Activated CD8-positive, alpha-beta T cell treated with anti-CD3 and anti-CD28 coated beads, Interleukin-2, amount 10 ng/mL, durations not matched to agents 7 days and 5 days (primary cell): ENCODE measurements at regions not wholly inside any gene's neighbourhood (a gene's known extent, or its start where the extent isn't known, plus 50 kb on each side); places are given as distances from the start of the nearest gene placed in this dataset.
"Not testable (repeated sequence)": the region's sequence is repeated elsewhere in the genome, so short reads cannot be mapped to it uniquely, and the experiment has no call there.

Source experiments
- ATAC-seq: fragments of 150-1000 bp; cut with Tn5 transposase; one replicate; pipeline ENCODE4 v1.10.0; 2021; ENCODE audit warnings: moderate library complexity
- CTCF ChIA-PET: fragments of 350-600 bp; sonication (Branson Sonifier 250); formaldehyde crosslinking; loops from one replicate; lab custom pipeline; 2021; ENCODE audit warnings: antibody characterized with exemption; lab: Charles Lee
- POLR2A ChIA-PET: fragments of 350-600 bp; sonication (Branson Sonifier 250); formaldehyde crosslinking; loops from one replicate; lab custom pipeline; 2021; ENCODE audit warnings: antibody characterized with exemption; lab: Charles Lee
- DNase-seq: peaks from one replicate; pipeline ENCODE4 v3.0.0-alpha.2; 2020
- H3K27ac Mint-ChIP-seq: one replicate; pipeline ENCODE4 v1.8.0; 2021; ENCODE audit warnings: mild to moderate bottlenecking, mixed read lengths
- H3K27me3 Mint-ChIP-seq: one replicate; pipeline ENCODE4 v1.8.0; 2021; ENCODE audit warnings: low read depth, mixed read lengths
- H3K36me3 Mint-ChIP-seq: one replicate; pipeline ENCODE4 v1.8.0; 2021; ENCODE audit warnings: low read depth, mixed read lengths
- H3K4me1 Mint-ChIP-seq: one replicate; pipeline ENCODE4 v1.8.0; 2021; ENCODE audit warnings: low read depth, mixed read lengths
- H3K4me3 Mint-ChIP-seq: one replicate; pipeline ENCODE4 v1.8.0; 2021; ENCODE audit warnings: mild to moderate bottlenecking, mixed read lengths
- H3K9me3 Mint-ChIP-seq: one replicate; pipeline ENCODE4 v1.8.0; 2022; ENCODE audit warnings: mixed read lengths; ENCODE audit not compliant: insufficient read depth

- POLR2A ChIA-PET, result no interaction called here
- peaks cover 6% of the 10 kb centered on the region for H3K9me3 Mint-ChIP-seq
Measured at GRCh38 chr4:159685340-159686092, 582.6 kb downstream of the RAPGEF2 start.

GRCh38 chr4:159689526-159689925, 586.6 kb downstream of the RAPGEF2 start:
- H3K36me3 Mint-ChIP-seq, result no peaks in the 10 kb centered on the region
- H3K4me1 Mint-ChIP-seq, result no peaks in the 10 kb centered on the region
- H3K27ac Mint-ChIP-seq, result no peak overlapping the region
- H3K9me3 Mint-ChIP-seq, result peaks cover 15% of the 10 kb centered on the region
- CTCF ChIA-PET, result no interaction called here
- ATAC-seq (no peak), DNase-seq (no peak)
- H3K27me3 Mint-ChIP-seq, result no peaks in the 10 kb centered on the region
- POLR2A ChIA-PET, result no interaction called here
- no peak overlapping the region for H3K4me3 Mint-ChIP-seq

More at GRCh38 chr4:159685340-159686092, 582.6 kb downstream of the RAPGEF2 start:
- DNase-seq (no peak), ATAC-seq (no peak)
- Mint-ChIP-seq H3K27me3 (no peaks in the 10 kb centered on the region), H3K4me1 (no peaks in the 10 kb centered on the region), H3K36me3 (no peaks in the 10 kb centered on the region), H3K27ac (no peak overlapping the region), H3K4me3 (no peak overlapping the region)
- CTCF ChIA-PET, result no interaction called here

DNA sequence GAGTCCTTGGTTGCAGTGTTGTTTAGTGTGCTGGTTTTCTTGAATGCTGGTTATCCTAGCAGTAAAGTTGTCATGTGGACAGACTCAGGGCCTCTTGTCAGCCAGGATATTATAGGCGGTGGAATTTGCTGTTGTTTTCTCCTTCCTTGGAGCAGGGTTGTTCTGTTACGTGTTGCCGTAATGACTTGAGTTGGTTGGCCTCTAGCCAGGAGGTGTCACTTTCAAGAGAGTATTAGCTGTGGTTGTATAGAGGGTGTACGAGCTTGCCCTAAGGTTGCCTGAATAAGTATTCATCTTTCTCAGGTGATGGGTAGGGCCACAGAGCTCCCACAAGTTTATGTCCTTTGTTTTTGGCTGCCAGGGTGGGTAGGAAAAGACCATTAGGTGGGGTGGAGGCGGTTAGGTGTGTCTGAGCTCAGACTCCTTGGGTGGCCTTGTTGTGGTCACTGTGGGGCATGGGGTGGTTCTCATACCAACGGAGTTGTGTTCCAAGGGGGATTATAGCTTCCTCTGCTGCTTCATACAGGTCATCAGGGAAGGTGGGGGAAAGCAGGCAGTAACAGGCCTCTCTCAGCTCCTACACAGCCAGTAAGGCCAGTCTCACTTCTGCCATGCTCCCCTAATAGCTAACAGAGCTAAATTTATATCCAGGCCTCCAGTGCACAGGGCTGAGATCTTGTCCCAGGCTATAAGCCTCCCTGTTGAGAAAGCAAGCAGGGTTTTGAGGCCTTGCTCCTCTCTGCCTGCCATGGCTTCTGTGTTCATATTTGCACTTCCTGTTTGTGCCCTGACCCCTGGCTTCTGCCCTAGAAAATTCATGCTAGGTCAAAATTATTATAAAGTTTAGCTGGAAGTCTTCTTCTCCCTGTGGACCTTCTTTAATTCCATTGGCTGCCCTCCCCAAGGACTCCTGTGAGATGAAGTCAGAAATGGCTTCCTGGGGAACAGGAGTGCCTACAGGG, 594.7 kb downstream of the RAPGEF2 start:
- no peak overlapping the region for H3K27ac Mint-ChIP-seq
- no peak overlapping the region for H3K4me3 Mint-ChIP-seq
- ChIA-PET POLR2A (no interaction called here), CTCF (interaction anchor here (1.2 kb wide), 1 partner anchor 210 kb away, joined by 3 read pairs; no protein-coding TSS in a partner anchor)
- peaks cover under 1% of the 10 kb centered on the region for H3K9me3 Mint-ChIP-seq
- H3K27me3 Mint-ChIP-seq, result no peaks in the 10 kb centered on the region
- DNase-seq (no peak), ATAC-seq (no peak)
- no peaks in the 10 kb centered on the region for H3K36me3 Mint-ChIP-seq
- no peaks in the 10 kb centered on the region for H3K4me1 Mint-ChIP-seq

- POLR2A ChIA-PET, result no interaction called here
- H3K9me3 Mint-ChIP-seq, result no peaks in the 10 kb centered on the region
- H3K36me3 Mint-ChIP-seq, result no peaks in the 10 kb centered on the region
- DNase-seq (no peak), ATAC-seq (no peak)
- no peak overlapping the region for H3K4me3 Mint-ChIP-seq
- CTCF ChIA-PET, result no interaction called here
- no peak overlapping the region for H3K27ac Mint-ChIP-seq
- no peaks in the 10 kb centered on the region for H3K4me1 Mint-ChIP-seq
- no peaks in the 10 kb centered on the region for H3K27me3 Mint-ChIP-seq
Measured at GRCh38 chr4:159698336-159698735, 595.5 kb downstream of the RAPGEF2 start.

GRCh38 chr4:159702200-159702599, 599.3 kb downstream of the RAPGEF2 start:
- DNase-seq (no peak), ATAC-seq (no peak)
- H3K27ac Mint-ChIP-seq, result no peak overlapping the region
- no peaks in the 10 kb centered on the region for H3K9me3 Mint-ChIP-seq
- H3K27me3 Mint-ChIP-seq, result no peaks in the 10 kb centered on the region
- no peaks in the 10 kb centered on the region for H3K36me3 Mint-ChIP-seq
- ChIA-PET CTCF (no interaction called here), POLR2A (no interaction called here)
- no peak overlapping the region for H3K4me3 Mint-ChIP-seq
- no peaks in the 10 kb centered on the region for H3K4me1 Mint-ChIP-seq

DNA sequence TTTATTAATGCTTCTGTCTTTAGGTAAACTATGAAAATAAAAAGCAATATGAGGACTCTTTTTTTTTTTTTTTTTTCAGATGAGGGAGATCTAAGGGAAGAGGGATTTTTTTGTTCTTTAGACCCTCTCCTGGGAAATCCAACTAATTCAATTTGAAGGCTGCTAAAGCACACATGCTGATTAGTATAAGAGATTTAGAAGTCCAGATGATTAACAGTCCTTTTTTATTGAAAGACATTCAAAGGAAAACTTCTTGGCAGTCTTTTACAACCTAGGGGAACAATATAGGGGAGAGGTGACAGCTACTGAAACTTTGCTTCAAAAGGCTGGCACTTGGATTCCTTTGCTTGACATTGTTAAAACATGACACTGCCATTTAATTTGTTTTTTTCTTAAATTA, 602.5 kb downstream of the RAPGEF2 start:
- no peak for ATAC-seq
- no peaks in the 10 kb centered on the region for H3K9me3 Mint-ChIP-seq
- ChIA-PET POLR2A (no interaction called here), CTCF (no interaction called here)
- no peak overlapping the region for H3K27ac Mint-ChIP-seq
- no peak overlapping the region for H3K4me3 Mint-ChIP-seq
- DNase-seq, result no peak
- no peaks in the 10 kb centered on the region for H3K4me1 Mint-ChIP-seq
- H3K36me3 Mint-ChIP-seq, result no peaks in the 10 kb centered on the region
- no peaks in the 10 kb centered on the region for H3K27me3 Mint-ChIP-seq

- no peak overlapping the region for H3K27ac Mint-ChIP-seq
- no peaks in the 10 kb centered on the region for H3K9me3 Mint-ChIP-seq
- H3K36me3 Mint-ChIP-seq, result no peaks in the 10 kb centered on the region
- POLR2A ChIA-PET, result no interaction called here
- H3K27me3 Mint-ChIP-seq, result no peaks in the 10 kb centered on the region
- DNase-seq, result no peak
- CTCF ChIA-PET, result no interaction called here
- no peak overlapping the region for H3K4me3 Mint-ChIP-seq
- ATAC-seq, result no peak
- H3K4me1 Mint-ChIP-seq, result no peaks in the 10 kb centered on the region
Measured at GRCh38 chr4:159706704-159707103, 603.8 kb downstream of the RAPGEF2 start.

DNA sequence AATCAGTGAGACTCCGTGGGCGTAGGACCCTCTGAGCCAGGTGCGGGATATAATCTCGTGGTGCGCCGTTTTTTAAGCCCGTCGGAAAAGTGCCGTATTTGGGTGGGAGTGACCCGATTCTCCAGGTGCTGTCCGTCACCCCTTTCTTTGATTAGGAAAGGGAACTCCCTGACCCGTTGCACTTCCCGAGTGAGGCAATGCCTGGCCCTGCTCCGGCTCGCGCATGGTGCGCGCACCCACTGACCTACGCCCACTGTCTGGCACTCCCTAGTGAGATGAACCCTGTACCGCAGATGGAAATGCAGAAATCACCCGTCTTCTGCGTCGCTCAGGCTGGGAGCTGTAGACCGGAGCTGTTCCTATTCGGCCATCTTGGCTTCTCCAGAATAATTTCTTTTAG, 612.3 kb downstream of the RAPGEF2 start:
- H3K4me1 Mint-ChIP-seq, H3K4me3 Mint-ChIP-seq, H3K27me3 Mint-ChIP-seq, CTCF ChIA-PET, DNase-seq, H3K27ac Mint-ChIP-seq, H3K36me3 Mint-ChIP-seq, POLR2A ChIA-PET, ATAC-seq: not testable (repeated sequence)
- H3K9me3 Mint-ChIP-seq, result peaks cover 11% of the 10 kb centered on the region

DNA sequence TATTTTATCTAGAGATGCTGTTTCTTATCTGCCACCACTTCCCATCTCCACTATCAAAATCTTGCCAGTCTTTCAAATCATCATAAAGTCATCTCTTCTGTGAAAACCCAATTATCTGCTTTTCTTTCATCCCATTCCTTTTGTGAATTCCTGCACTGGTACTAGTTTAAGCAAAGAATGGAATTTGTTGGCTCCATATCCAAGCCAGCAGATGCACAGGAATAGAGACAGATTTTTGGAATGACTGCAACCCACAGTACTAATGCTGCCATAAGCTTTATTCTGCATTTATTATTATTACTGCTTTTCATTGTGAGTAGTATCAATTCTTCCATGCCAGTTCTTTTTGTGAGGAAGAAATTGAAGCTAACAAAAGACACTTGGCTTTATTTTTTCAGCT, 616.7 kb downstream of the RAPGEF2 start:
- peaks cover 11% of the 10 kb centered on the region for H3K9me3 Mint-ChIP-seq
- H3K4me1 Mint-ChIP-seq, result no peaks in the 10 kb centered on the region
- no peak for ATAC-seq
- no peak overlapping the region for H3K4me3 Mint-ChIP-seq
- ChIA-PET CTCF (interaction anchor here (0.8 kb wide), 1 partner anchor 14 kb away, joined by 3 read pairs; no protein-coding TSS in a partner anchor), POLR2A (no interaction called here)
- H3K27me3 Mint-ChIP-seq, result no peaks in the 10 kb centered on the region
- no peaks in the 10 kb centered on the region for H3K36me3 Mint-ChIP-seq
- no peak for DNase-seq
- no peak overlapping the region for H3K27ac Mint-ChIP-seq

DNA sequence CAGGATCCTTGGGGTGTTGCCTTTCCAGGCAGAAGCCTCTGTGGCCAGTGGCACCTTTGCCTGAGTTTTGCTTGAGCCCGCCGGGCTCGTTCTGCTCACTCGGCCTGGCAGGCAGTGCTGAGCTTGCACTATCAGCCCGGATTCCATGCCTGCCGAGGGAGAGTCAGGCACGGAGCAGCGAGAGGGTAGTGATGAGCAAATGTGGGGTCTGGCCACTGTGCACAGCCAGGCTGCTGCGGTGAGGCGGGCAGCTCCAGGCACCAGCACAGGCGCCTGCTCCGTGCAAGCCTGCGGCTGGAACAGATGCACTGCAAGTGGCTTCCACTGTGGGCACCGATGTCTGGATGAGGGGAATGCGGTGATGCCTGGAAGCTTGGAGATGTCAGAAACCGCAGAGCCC, 619.2 kb downstream of the RAPGEF2 start:
- Mint-ChIP-seq H3K27ac (no peak overlapping the region), H3K27me3 (no peaks in the 10 kb centered on the region), H3K36me3 (no peaks in the 10 kb centered on the region), H3K4me1 (no peaks in the 10 kb centered on the region), H3K9me3 (peaks cover under 1% of the 10 kb centered on the region), H3K4me3 (no peak overlapping the region)
- ATAC-seq, result no peak
- POLR2A ChIA-PET, result no interaction called here
- CTCF ChIA-PET, result no interaction called here
- no peak for DNase-seq

DNA sequence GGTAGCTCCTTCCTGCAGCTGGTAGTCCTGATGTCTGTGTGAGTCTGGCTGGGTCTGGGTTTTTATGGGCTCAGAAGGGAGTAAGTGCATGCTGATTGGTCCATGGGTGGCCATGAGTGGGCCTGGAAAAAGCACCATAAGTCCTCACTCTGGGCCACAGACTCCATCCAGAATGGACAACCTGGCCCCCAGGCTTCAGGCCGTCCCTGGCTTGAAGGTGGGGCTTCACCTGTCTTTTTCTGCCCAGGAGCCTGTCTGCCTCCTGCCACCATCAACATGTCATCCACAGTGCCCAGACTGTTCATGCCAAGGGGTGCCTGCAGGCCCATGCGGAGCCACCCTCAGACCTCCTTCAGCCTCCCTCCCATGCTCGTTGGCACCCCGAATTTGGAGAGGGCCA, 620.0 kb downstream of the RAPGEF2 start:
- H3K36me3 Mint-ChIP-seq, result no peaks in the 10 kb centered on the region
- no peaks in the 10 kb centered on the region for H3K9me3 Mint-ChIP-seq
- ChIA-PET CTCF (no interaction called here), POLR2A (no interaction called here)
- DNase-seq (no peak), ATAC-seq (no peak)
- H3K4me3 Mint-ChIP-seq, result no peak overlapping the region
- H3K27ac Mint-ChIP-seq, result no peak overlapping the region
- H3K27me3 Mint-ChIP-seq, result no peaks in the 10 kb centered on the region
- H3K4me1 Mint-ChIP-seq, result no peaks in the 10 kb centered on the region
